Memory B cell (primary cell): ENCODE measurements at regions not wholly inside any gene's neighbourhood (a gene's known extent, or its start where the extent isn't known, plus 50 kb on each side); places are given as distances from the start of the nearest gene placed in this dataset.
"Not testable (repeated sequence)": the region's sequence is repeated elsewhere in the genome, so short reads cannot be mapped to it uniquely, and the experiment has no call there.

Source experiments
- ATAC-seq: fragments of 150-1000 bp; cut with Tn5 transposase; 2 replicates; pipeline ENCODE4 v1.10.0; 2021; ENCODE audit warnings: low read depth, mild to moderate bottlenecking, moderate library complexity
- DNase-seq, 2 donors: peaks; one replicate each; pipeline ENCODE4 v3.0.0; 2022; ENCODE audit warnings: low spot score in 2 of 2
- H3K27ac Mint-ChIP-seq: one replicate; pipeline ENCODE4 v1.8.0; 2022; ENCODE audit warnings: mild to moderate bottlenecking, moderate library complexity, mixed read lengths
- H3K27me3 Mint-ChIP-seq: one replicate; pipeline ENCODE4 v1.8.0; 2022; ENCODE audit warnings: mixed read lengths
- H3K36me3 Mint-ChIP-seq: one replicate; pipeline ENCODE4 v1.8.0; 2022; ENCODE audit warnings: mild to moderate bottlenecking, mixed read lengths
- H3K4me1 Mint-ChIP-seq: one replicate; pipeline ENCODE4 v1.8.0; 2022; ENCODE audit warnings: mixed read lengths
- H3K4me3 Mint-ChIP-seq: one replicate; pipeline ENCODE4 v1.8.0; 2022; ENCODE audit warnings: mild to moderate bottlenecking, moderate library complexity, mixed read lengths
- H3K9me3 Mint-ChIP-seq: one replicate; pipeline ENCODE4 v1.8.0; 2022; ENCODE audit warnings: mixed read lengths

GRCh38 chr16:33583702-33584101 lies 124.3 kb downstream of the TP53TG3F start:
- not testable (repeated sequence) for H3K4me3 Mint-ChIP-seq, H3K36me3 Mint-ChIP-seq, H3K27ac Mint-ChIP-seq, DNase-seq, ATAC-seq, H3K4me1 Mint-ChIP-seq, H3K27me3 Mint-ChIP-seq, H3K9me3 Mint-ChIP-seq

- DNase-seq, H3K4me1 Mint-ChIP-seq, H3K4me3 Mint-ChIP-seq, H3K27ac Mint-ChIP-seq, H3K9me3 Mint-ChIP-seq, H3K27me3 Mint-ChIP-seq, ATAC-seq, H3K36me3 Mint-ChIP-seq: not testable (repeated sequence)
Measured at GRCh38 chr16:33588589-33588988, 129.2 kb downstream of the TP53TG3F start.

- not testable (repeated sequence) for H3K27ac Mint-ChIP-seq, H3K9me3 Mint-ChIP-seq, H3K4me1 Mint-ChIP-seq, H3K4me3 Mint-ChIP-seq, DNase-seq, ATAC-seq, H3K36me3 Mint-ChIP-seq, H3K27me3 Mint-ChIP-seq
Measured at GRCh38 chr16:33593344-33593743, 133.9 kb downstream of the TP53TG3F start.

GRCh38 chr16:33595074-33595473 lies 135.7 kb downstream of the TP53TG3F start:
- not testable (repeated sequence) for H3K9me3 Mint-ChIP-seq, H3K36me3 Mint-ChIP-seq, DNase-seq, H3K27ac Mint-ChIP-seq, H3K4me1 Mint-ChIP-seq, H3K4me3 Mint-ChIP-seq, H3K27me3 Mint-ChIP-seq, ATAC-seq

GRCh38 chr16:33601029-33601428 lies 141.6 kb downstream of the TP53TG3F start:
- peak; percentile 62 for ATAC-seq
- DNase-seq, H3K9me3 Mint-ChIP-seq, H3K36me3 Mint-ChIP-seq, H3K27me3 Mint-ChIP-seq, H3K4me1 Mint-ChIP-seq, H3K4me3 Mint-ChIP-seq, H3K27ac Mint-ChIP-seq: not testable (repeated sequence)

GRCh38 chr16:33623535-33624077 lies 164.2 kb downstream of the TP53TG3F start:
- not testable (repeated sequence) for ATAC-seq

GRCh38 chr16:33628895-33629294 lies 169.5 kb downstream of the TP53TG3F start:
- H3K9me3 Mint-ChIP-seq, result not testable (repeated sequence)

More at GRCh38 chr16:33623535-33624077, 164.2 kb downstream of the TP53TG3F start:
- H3K36me3 Mint-ChIP-seq, DNase-seq, H3K4me1 Mint-ChIP-seq, H3K27ac Mint-ChIP-seq, H3K9me3 Mint-ChIP-seq, H3K27me3 Mint-ChIP-seq, H3K4me3 Mint-ChIP-seq: not testable (repeated sequence)

GRCh38 chr16:33631713-33632112 lies 172.3 kb downstream of the TP53TG3F start:
- not testable (repeated sequence) for H3K9me3 Mint-ChIP-seq, H3K4me1 Mint-ChIP-seq, H3K4me3 Mint-ChIP-seq, ATAC-seq, H3K27ac Mint-ChIP-seq, H3K36me3 Mint-ChIP-seq, DNase-seq, H3K27me3 Mint-ChIP-seq

More at GRCh38 chr16:33628895-33629294, 169.5 kb downstream of the TP53TG3F start:
- not testable (repeated sequence) for H3K4me1 Mint-ChIP-seq, H3K27ac Mint-ChIP-seq, DNase-seq, ATAC-seq, H3K4me3 Mint-ChIP-seq, H3K27me3 Mint-ChIP-seq, H3K36me3 Mint-ChIP-seq

- H3K9me3 Mint-ChIP-seq, DNase-seq, H3K27me3 Mint-ChIP-seq, H3K36me3 Mint-ChIP-seq, H3K27ac Mint-ChIP-seq, ATAC-seq, H3K4me3 Mint-ChIP-seq, H3K4me1 Mint-ChIP-seq: not testable (repeated sequence)
Measured at GRCh38 chr16:33634057-33634456, 174.6 kb downstream of the TP53TG3F start.

- not testable (repeated sequence) for H3K27ac Mint-ChIP-seq, ATAC-seq, H3K27me3 Mint-ChIP-seq, H3K9me3 Mint-ChIP-seq, H3K4me1 Mint-ChIP-seq, DNase-seq, H3K36me3 Mint-ChIP-seq, H3K4me3 Mint-ChIP-seq
Measured at GRCh38 chr16:33636760-33637159, 177.3 kb downstream of the TP53TG3F start.

GRCh38 chr16:33643270-33643669 lies 183.9 kb downstream of the TP53TG3F start:
- not testable (repeated sequence) for H3K4me3 Mint-ChIP-seq, H3K36me3 Mint-ChIP-seq, H3K9me3 Mint-ChIP-seq, DNase-seq, H3K4me1 Mint-ChIP-seq, ATAC-seq, H3K27ac Mint-ChIP-seq, H3K27me3 Mint-ChIP-seq

GRCh38 chr16:33643698-33644381 lies 184.4 kb downstream of the TP53TG3F start:
- not testable (repeated sequence) for H3K4me1 Mint-ChIP-seq, H3K4me3 Mint-ChIP-seq, H3K27me3 Mint-ChIP-seq, H3K27ac Mint-ChIP-seq, H3K36me3 Mint-ChIP-seq, H3K9me3 Mint-ChIP-seq, DNase-seq
- peak; percentile 75 for ATAC-seq

- DNase-seq, H3K27ac Mint-ChIP-seq, H3K27me3 Mint-ChIP-seq, H3K4me3 Mint-ChIP-seq, ATAC-seq, H3K9me3 Mint-ChIP-seq, H3K4me1 Mint-ChIP-seq, H3K36me3 Mint-ChIP-seq: not testable (repeated sequence)
Measured at GRCh38 chr16:33646386-33646785, 187.0 kb downstream of the TP53TG3F start.

- H3K4me1 Mint-ChIP-seq, DNase-seq: not testable (repeated sequence)
Measured at GRCh38 chr16:33655756-33656155, 196.3 kb downstream of the TP53TG3F start.

GRCh38 chr16:33656394-33656793 lies 197.0 kb downstream of the TP53TG3F start:
- peak; percentile 66 for ATAC-seq
- DNase-seq, H3K4me3 Mint-ChIP-seq, H3K27ac Mint-ChIP-seq, H3K9me3 Mint-ChIP-seq, H3K27me3 Mint-ChIP-seq, H3K36me3 Mint-ChIP-seq, H3K4me1 Mint-ChIP-seq: not testable (repeated sequence)

More at GRCh38 chr16:33655756-33656155, 196.3 kb downstream of the TP53TG3F start:
- H3K9me3 Mint-ChIP-seq, H3K27ac Mint-ChIP-seq, H3K36me3 Mint-ChIP-seq, H3K27me3 Mint-ChIP-seq, H3K4me3 Mint-ChIP-seq: not testable (repeated sequence)
- peak; percentile 56 for ATAC-seq
